Activated CD4-positive, alpha-beta T cell treated with anti-CD3 and anti-CD28 coated beads, Interleukin-2, amount 50 U/mL, for 24 hours (primary cell): ENCODE measurements at regions not wholly inside any gene's neighbourhood (a gene's known extent, or its start where the extent isn't known, plus 50 kb on each side); places are given as distances from the start of the nearest gene placed in this dataset.

ENCODE experiments used
- DNase-seq, 2 donors: peaks; one replicate each; pipeline ENCODE4 v3.0.0-alpha.2; 2020; ENCODE audit warnings: low read depth in 1 of 2, low spot score in 1 of 2

DNA sequence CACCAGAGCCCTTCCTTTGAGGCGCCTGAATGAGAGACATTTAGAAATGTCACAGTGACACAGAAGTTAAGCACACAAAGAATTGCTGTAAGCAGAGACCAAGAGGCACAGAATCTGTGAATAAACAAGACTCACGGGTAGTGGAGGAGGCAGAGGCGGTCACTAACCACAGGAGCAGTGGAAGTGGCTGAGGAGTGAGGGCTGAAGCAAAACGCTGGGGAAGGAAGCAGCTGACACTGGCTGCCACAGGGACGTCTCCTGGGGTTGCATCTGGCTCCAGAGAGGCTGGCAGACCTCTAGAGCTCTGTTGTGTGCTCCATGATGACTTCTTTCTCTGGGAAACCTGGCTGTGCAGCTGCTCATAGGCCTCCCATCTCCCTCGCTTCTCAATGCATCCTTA, 65.0 kb upstream of the SLC2A12 start:
- no peak for DNase-seq

DNA sequence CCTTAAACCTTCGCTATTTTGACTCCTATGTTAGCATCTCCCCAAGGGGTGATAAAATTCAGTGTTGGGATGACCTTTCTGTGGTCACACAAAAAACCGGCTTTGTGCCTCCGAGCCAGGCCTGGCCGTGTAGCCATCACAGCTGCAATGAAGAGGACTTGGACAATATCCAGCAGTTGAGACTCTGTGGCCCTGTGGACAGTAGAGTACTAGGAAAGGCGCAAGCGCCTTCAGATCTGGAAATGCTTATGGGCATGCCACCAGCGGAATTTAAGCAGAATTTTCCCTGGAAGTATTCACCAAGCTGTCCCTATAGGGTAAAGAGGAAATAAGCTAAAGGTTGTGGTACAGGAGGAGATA, 63.3 kb upstream of the SLC2A12 start:
- DNase-seq: no peak

DNA sequence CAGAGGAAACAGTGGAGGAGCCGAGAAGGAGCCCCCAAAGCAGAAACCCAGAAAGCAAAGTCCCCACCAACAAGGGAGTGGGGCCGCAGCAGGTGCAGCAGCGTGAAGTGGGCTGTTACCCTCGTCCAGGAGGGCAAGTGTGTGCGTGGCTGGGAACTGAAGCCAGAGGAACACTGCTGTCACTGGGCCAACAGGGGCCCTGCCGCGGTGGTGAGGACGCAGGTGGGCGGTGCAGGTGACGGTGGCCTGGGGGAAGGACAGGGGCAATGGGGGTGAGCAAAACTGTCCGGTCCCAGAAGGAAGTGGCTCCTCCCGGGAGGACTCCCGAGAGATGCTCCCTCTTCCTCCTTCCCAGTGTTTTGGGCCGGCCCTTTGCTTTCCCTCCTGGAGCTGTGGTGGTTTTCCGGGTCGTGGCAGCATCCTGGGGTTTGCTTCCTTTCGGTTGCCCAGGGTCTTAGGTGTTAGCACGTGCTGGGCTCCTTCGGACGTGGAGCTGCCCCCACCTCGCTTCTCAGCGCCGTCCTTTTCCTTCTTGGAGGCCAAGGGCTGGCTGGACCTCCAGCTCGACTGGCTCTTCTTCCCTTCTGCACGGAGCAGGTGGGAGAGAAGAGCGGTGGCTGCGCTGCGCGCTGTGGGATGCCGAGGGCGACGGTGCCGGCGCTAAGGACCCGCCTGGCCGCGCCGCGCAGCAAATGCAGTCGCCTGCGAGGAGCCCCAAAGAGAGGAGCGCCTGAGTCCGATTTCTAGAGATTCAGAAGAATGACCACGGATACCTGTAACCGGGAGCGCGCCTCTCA, 62.7 kb upstream of the SLC2A12 start:
- no peak for DNase-seq

DNA sequence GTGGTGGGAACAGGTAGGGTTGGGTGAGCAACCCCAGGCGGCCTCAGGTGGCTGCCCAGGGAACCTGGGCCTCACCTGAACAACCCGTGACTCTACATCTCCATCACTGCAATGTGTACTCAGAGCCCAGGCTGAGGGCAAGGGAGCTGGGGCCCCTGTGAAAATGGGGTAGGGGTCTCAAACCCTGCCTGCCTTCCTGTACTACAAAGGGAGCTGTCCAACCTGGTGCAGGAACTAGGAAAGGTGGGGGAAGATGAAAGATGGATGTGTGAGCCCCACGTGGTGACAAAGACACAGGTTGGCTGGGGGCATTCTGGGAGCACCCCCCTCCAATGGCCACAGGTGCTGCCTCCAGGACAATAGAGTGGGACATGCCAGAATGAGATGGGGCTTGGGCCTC, 62.1 kb upstream of the SLC2A12 start:
- no peak for DNase-seq

DNA sequence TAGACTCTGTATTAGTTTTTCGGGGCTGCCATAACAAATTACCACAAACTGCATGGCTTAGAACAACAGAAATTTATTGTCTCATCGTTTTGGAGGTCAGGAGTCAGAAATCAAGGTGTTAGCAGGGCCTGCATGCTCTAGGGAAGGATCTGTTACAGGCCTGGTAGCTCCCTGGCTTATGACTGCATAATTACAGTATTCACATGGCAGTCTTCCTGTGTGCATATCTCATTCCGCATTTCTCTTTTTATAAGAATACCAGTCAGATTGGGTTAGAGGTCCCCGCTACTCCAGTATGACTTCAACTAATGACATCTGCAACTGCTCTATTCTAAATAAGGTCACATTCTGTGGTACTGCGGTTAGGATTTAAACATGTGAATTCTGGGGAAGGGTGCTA, 59.3 kb upstream of the SLC2A12 start:
- DNase-seq: no peak

DNA sequence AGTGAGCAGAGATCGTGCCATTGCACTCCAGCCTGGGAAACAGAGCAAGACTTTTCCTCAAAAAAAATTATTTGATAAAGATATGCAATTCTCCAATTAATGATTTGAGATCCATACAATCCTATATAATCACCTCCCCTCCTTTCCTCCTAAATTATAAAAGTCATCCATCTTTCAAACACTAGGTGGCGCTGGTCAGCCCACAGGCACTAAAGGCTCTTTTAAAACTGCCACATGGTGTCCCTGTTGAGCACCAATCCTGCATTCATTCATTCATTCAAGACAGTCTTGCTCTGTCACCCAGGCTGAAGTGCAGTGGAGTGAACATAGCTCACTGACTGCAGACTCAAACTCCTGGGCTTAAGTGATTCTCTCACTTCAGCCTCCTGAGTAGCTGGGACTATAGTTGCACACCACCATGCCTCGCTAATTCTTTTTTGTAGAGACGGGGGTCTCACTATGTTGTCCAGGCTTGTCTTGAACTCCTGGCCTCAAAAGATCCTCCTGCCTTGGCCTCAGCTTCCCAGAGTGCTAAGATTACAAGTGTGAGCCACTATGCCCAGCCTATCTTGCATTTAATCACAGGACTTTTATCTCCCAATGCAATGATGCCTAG, 58.7 kb upstream of the SLC2A12 start:
- DNase-seq: peak in 1 of 2 donors; percentile 40

DNA sequence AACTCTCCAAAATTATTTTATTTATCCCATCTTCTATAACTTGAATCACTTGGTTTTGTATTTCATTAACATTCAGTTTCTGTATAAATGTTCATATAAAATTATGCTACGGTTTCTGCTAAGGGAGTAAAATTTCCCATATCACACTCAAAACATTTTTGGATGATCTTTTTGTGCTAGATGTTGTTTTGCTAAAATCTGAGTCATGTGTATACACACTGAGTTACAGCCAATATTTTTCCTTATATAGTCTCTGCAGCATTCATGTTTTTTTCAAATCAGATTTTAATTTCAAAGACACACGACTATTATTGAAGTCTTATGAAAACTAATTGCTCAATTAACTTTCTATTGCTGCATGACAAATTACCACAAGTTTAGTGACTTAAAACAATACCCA, 54.3 kb upstream of the SLC2A12 start:
- no peak for DNase-seq

DNA sequence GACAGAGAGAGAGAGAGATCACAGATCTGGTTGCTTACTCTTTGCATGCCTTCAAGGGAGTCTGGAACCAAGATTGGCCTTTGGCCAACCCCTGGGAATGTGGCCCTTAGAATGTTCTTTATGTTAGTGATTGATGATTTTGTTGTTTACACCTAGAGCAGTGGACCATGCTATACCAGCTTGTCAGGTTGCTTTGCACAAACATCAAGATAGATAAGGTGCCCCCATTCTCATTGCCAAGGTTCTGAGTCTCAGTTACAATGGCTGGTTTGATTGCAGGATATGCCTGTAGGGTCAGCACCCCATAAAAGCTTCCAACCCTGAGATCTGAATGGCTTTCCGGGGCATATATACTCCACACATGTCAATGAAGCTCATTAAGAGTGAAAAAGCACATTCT, 53.5 kb upstream of the SLC2A12 start:
- DNase-seq: no peak

DNA sequence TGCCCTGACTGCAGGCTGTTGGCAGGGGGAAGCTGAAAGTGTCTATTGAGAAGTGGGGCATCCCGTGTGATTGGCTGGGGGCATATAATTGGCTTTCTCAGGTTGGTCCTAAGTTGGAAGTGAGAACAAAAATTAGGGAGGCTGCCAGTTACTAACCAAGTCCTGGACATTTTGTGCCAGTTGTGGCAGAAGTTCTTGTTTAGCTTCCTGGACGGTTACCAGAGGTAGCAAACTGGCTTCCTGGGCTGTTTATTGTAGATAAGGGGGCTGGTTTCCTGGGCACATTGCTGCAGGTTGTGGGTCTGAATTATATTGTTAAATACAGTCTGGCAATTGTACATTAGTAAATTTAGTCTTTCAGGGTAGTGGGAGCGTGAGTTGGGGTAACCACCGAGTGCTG, 50.6 kb upstream of the SLC2A12 start:
- DNase-seq: no peak
